ENCODE measurements at regions not wholly inside any gene's neighbourhood (a gene's known extent, or its start where the extent isn't known, plus 50 kb on each side); places are given as distances from the start of the nearest gene placed in this dataset.

- Histone ChIP-seq H3K56ac (ENCODE audit: insufficient read length, low read depth, low read length) (no peak overlapping the region), H4K20me1 (ENCODE audit: control insufficient read depth, insufficient read depth, insufficient read length) (no peaks in the 10 kb centered on the region), H2BK20ac (ENCODE audit: low read depth, low read length, poor library complexity, severe bottlenecking) (no peak overlapping the region), H3T11ph (ENCODE audit: low read length) (no peak overlapping the region), H3K9ac (ENCODE audit: extremely low read depth, insufficient read length, low read length) (no peak overlapping the region), H3K23ac (ENCODE audit: insufficient read length, low read depth, low read length) (no peak overlapping the region), H2BK120ac (ENCODE audit: low read depth, low read length, poor library complexity, severe bottlenecking) (no peak overlapping the region), H3K4me1 (ENCODE audit: insufficient read depth, low read length) (peaks cover 5% of the 10 kb centered on the region; the same call in 1 of the 2 replicates), H3K4me2 (ENCODE audit: insufficient read depth, insufficient read length, low read length) (no peak overlapping the region), H3K79me2 (ENCODE audit: insufficient read depth, low read length) (no peaks in the 10 kb centered on the region), H2BK12ac (ENCODE audit: insufficient read length, low read depth, low read length) (no peak overlapping the region), H3K9me3 (ENCODE audit: control insufficient read depth, low read depth, low read length) (no peaks in the 10 kb centered on the region), H2AFZ (ENCODE audit: low read length) (no peak overlapping the region), H2BK15ac (ENCODE audit: low read depth, low read length) (no peak overlapping the region), H3K23me2 (ENCODE audit: insufficient read length, low read depth, low read length, poor library complexity, severe bottlenecking) (no peaks in the 10 kb centered on the region), H3K14ac (ENCODE audit: insufficient read depth, low read length) (no peak overlapping the region), H3K79me1 (ENCODE audit: insufficient read depth, low read depth, low read length, poor library complexity, severe bottlenecking) (no peaks in the 10 kb centered on the region), H3K27ac (ENCODE audit: insufficient read length, low read depth, low read length) (no peak overlapping the region), H3K27me3 (ENCODE audit: insufficient read depth, low read length) (no peaks in the 10 kb centered on the region), H3K4ac (ENCODE audit: low read depth, low read length) (no peak overlapping the region), H2AK5ac (ENCODE audit: insufficient read length, low read length) (no peak overlapping the region), H3K18ac (ENCODE audit: insufficient read length, low read depth, low read length) (no peak overlapping the region), H4K5ac (ENCODE audit: insufficient read length, low read depth, low read length) (no peak overlapping the region), H4K91ac (ENCODE audit: insufficient read length, low read depth, low read length) (no peak overlapping the region), H4K8ac (replicated peaks; ENCODE audit: insufficient read length, low read depth, low read length) (no peak overlapping the region), H2BK5ac (ENCODE audit: insufficient read length, low read length) (no peak overlapping the region)
- Mint-ChIP-seq H3K9me3 (peaks cover 0 to 3% of the 10 kb centered on the region in 2 experiments; a peak in 2 of 5 replicates), H3K27ac (no peak overlapping the region; a peak in 1 of 7 replicates), H3K36me3 (ENCODE audit: insufficient read depth in 1 of 3, low read depth in 3 of 3) (peaks cover 0 to 3% (median 0%) of the 10 kb centered on the region in 3 experiments; a peak in 1 of 7 replicates), H3K4me3 (no peak overlapping the region), H3K27me3 (ENCODE audit: low read depth) (no peaks in the 10 kb centered on the region), H3K4me1 (peaks cover 7 to 10% of the 10 kb centered on the region in 2 experiments)
- TF ChIP-seq CTCF (conservative IDR thresholded peaks at IDR 0.05): no peak
- no CpG with 5 or more reads among the region's 2 CpGs for WGBS (ENCODE audit: extremely low coverage, insufficient read length, low lambda C conversion rate)
- DNase-seq: no peak
These were observed 111.6 kb upstream of the RREB1 start for GRCh38 chr6:6996124-6996523.
